Activated CD8-positive, alpha-beta memory T cell treated with anti-CD3 and anti-CD28 coated beads for 4 hours (primary cell): ENCODE measurements at regions not wholly inside any gene's neighbourhood (a gene's known extent, or its start where the extent isn't known, plus 50 kb on each side); places are given as distances from the start of the nearest gene placed in this dataset.

Experiments used
- DNase-seq, 2 donors: peaks; one replicate each; pipeline ENCODE4 v3.0.0-alpha.2; 2020; ENCODE audit warnings: low read depth in 2 of 2

DNA sequence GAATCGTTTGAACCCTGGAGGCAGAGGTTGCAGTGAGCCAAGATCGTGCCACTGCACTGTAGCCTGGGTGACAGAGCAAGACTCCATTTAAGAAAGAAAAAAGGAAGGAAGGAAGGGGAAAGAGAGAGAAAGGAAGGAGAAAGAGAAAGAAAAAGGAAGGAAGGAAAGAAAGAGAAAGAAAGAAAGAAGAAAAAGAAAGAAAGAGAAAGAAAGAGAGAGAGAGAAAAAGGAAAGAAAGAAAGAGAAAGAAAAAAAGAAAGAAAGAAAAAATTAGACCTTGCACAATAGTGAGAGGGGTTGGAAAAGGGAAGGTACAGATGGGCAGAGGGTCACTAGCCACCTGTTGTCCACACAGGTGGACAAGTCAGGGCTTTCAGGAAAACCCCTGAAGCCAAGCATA is 57.6 kb upstream of the RTL6 start:
- no peak for DNase-seq

DNA sequence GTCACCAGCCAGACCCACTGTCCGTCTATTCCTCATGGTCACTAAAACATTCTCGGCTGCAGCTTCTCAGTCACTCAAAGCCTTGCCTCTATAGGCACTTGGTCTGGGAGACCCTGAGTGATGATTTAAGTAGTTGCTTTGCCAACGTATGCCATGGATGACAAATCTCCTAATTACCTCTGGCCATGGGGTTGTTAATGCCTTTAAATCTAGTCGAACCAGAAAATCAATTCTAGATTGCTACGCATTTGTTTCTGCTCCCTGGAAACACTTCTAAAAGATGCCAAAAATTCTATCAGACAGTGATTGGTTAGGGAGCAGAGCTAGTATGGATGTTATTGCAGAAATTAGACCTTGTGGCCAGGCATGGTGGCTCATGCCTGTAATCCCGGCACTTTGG is 57.0 kb upstream of the RTL6 start:
- no peak for DNase-seq

DNA sequence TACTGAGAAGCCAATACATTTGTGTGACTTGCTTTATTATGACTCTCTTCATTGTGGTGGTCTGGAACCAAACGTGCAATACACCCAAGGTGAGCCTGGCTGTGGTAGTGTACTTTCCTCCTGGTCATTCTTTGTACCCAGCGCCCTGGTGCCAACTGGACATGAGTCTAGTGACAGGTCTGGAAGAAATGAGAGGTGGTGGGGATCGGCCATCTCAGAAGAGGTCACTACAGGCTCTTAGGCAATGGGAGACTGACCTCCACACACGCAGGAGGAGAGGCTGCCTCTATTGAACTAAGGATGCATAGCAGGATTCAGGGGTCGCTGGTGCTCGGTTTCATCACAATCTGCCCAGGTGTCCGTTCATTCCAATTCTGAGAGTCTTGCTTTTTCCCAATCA is 56.4 kb upstream of the RTL6 start:
- DNase-seq, result no peak

DNA sequence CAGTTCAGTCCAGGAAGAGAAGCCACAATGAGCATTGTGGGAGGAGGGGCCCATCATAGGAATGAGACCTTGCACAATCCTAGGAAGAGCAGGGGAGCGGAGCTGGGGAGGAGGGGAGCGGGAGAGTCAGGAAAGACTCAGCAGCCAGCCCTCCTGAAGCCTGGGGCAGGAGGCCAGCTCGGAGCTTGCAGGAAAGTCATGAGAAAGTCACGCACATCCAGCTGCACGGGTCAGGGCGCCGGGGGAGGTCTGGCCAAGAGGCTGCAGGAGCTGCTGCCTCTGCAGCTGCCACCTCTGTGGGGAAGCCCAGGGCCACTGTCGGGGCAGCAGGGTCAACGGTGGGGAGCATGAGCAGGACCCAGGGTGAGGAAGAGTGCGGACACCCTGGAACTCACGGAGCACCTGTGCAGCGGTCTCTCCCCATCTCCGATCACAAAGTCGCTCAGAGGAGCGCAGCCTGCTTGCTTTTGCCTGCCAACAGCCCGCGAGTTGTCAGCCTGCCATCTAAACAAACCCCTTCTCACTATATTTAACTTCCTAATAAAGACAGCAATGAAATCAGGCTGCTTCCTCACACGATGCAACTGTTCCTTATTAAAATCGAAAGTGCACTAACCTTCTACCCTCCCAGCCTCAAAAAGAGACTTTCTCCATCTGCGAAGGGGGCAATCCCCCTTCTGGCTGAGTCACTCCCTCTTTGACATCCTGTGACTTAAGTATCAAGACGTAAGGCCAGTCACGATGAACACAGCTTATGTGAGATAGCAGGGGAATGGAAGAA is 52.9 kb upstream of the RTL6 start:
- DNase-seq, result no peak

DNA sequence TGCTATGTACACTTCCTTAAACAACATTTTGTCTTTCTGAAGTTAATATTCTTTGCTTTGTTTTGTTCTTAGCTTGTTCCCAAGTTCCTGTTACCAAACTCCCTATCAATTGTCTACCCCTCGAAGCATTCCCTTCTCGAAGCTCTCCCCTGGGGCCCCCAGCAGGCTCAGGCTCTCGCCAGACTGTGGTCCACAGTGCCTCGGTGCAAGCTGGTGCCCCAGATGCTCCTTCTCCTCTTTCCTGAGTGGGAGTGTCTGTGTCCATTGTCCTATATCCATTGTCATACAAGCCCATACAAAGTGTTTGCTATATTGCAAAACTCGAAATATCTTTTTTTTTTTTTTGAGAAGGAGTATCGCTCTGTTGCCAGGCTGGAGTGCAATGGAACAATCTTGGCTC is 51.7 kb upstream of the RTL6 start:
- no peak for DNase-seq

DNA sequence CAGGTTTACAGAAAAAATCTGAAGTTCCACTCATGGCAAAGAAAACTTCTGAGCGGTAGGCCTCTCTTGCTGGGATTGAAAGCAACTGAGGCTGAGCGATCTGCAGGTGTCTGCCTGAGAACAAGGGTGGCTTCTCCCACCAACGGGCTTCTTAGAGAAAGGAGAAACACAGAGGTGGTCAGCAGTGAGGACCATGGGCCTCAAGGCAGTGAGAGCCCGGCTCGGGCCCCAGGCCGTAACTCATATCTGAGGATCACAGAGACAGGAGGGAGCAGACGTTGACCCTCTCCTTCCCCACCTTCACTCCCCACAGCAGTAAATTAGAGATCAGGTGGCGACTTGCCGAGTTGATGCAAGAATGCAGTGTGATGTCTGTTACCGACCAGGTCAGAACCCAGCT is 50.9 kb upstream of the RTL6 start:
- no peak for DNase-seq
